ENCODE measurements at regions not wholly inside any gene's neighbourhood (a gene's known extent, or its start where the extent isn't known, plus 50 kb on each side); places are given as distances from the start of the nearest gene placed in this dataset.

GRCh38 chr18:68083131-68083530 lies 566.6 kb upstream of the DSEL start:
- Histone ChIP-seq H3K9me3 (ENCODE audit: control insufficient read depth, insufficient read depth, low read depth, low read length) (no peaks in the 10 kb centered on the region), H3K4me1 (ENCODE audit: control insufficient read depth, extremely low read depth, insufficient read depth, low read length) (peaks cover 2% of the 10 kb centered on the region), H3K4me2 (ENCODE audit: extremely low read depth, insufficient read depth, low read length) (no peak overlapping the region), H2AFZ (ENCODE audit: low read length) (no peak overlapping the region), H3K27me3 (ENCODE audit: control insufficient read depth, insufficient read depth, low read length) (no peaks in the 10 kb centered on the region), H3K9ac (ENCODE audit: insufficient read depth, low read length) (no peak overlapping the region), H3K4me3 (replicated peaks in 1 of 4; ENCODE audit: control extremely low read depth in 1 of 4, insufficient read depth in 1 of 4, low read depth in 3 of 4, low read length in 4 of 4) (no peak overlapping the region), H3K27ac (ENCODE audit: insufficient read depth, low read length) (no peak overlapping the region), H4K20me1 (ENCODE audit: control insufficient read depth, extremely low read depth, insufficient read depth, low read length) (no peaks in the 10 kb centered on the region), H3K36me3 (ENCODE audit: control insufficient read depth, insufficient read depth, low read length) (no peaks in the 10 kb centered on the region), H3K79me2 (ENCODE audit: control insufficient read depth, insufficient read depth, low read length) (no peaks in the 10 kb centered on the region)
- TF ChIP-seq CTCF (conservative IDR thresholded peaks at IDR 0.05 in 1 of 2, IDR thresholded peaks at IDR 0.05 in 1 of 2; ENCODE audit: low read depth in 1 of 2, low read length in 2 of 2) (no peak), EZH2 (IDR thresholded peaks at IDR 0.05; ENCODE audit: low read length, missing control alignments) (no peak)
- DNase-seq (ENCODE audit: low read depth in 2 of 2), result peak; percentile 86 to 98

GRCh38 chr18:68072744-68073143 lies 556.2 kb upstream of the DSEL start:
- no peak overlapping the region for H3K4me2 ChIP-seq (ENCODE audit: extremely low read depth, insufficient read depth, low read length)
- H3K36me3 ChIP-seq (ENCODE audit: control insufficient read depth, insufficient read depth, low read length), result no peaks in the 10 kb centered on the region
- no peak overlapping the region for H3K27ac ChIP-seq (ENCODE audit: insufficient read depth, low read length)
- no peaks in the 10 kb centered on the region for H3K4me1 ChIP-seq (ENCODE audit: control insufficient read depth, extremely low read depth, insufficient read depth, low read length)
- H3K9ac ChIP-seq (ENCODE audit: insufficient read depth, low read length), result no peak overlapping the region
- H3K4me3 ChIP-seq (replicated peaks in 1 of 4; ENCODE audit: control extremely low read depth in 1 of 4, insufficient read depth in 1 of 4, low read depth in 3 of 4, low read length in 4 of 4), result no peak overlapping the region
- no peaks in the 10 kb centered on the region for H3K79me2 ChIP-seq (ENCODE audit: control insufficient read depth, insufficient read depth, low read length)
- no peak for TF ChIP-seq EZH2 (IDR thresholded peaks at IDR 0.05; ENCODE audit: low read length, missing control alignments)
- TF ChIP-seq CTCF (conservative IDR thresholded peaks at IDR 0.05 in 1 of 2, IDR thresholded peaks at IDR 0.05 in 1 of 2; ENCODE audit: low read depth in 1 of 2, low read length in 2 of 2), result no peak
- DNase-seq (ENCODE audit: low read depth in 2 of 2), result no peak
- no peak overlapping the region for H2AFZ ChIP-seq (ENCODE audit: low read length)
- H4K20me1 ChIP-seq (ENCODE audit: control insufficient read depth, extremely low read depth, insufficient read depth, low read length), result no peaks in the 10 kb centered on the region
- H3K9me3 ChIP-seq (ENCODE audit: control insufficient read depth, insufficient read depth, low read depth, low read length), result no peaks in the 10 kb centered on the region
- no peaks in the 10 kb centered on the region for H3K27me3 ChIP-seq (ENCODE audit: control insufficient read depth, insufficient read depth, low read length)

GRCh38 chr18:68060871-68061270 lies 544.4 kb upstream of the DSEL start:
- Histone ChIP-seq H3K9me3 (ENCODE audit: control insufficient read depth, insufficient read depth, low read depth, low read length) (no peaks in the 10 kb centered on the region), H3K9ac (ENCODE audit: insufficient read depth, low read length) (no peak overlapping the region), H4K20me1 (ENCODE audit: control insufficient read depth, extremely low read depth, insufficient read depth, low read length) (no peaks in the 10 kb centered on the region), H3K36me3 (ENCODE audit: control insufficient read depth, insufficient read depth, low read length) (no peaks in the 10 kb centered on the region), H2AFZ (ENCODE audit: low read length) (no peak overlapping the region), H3K27ac (ENCODE audit: insufficient read depth, low read length) (no peak overlapping the region), H3K4me3 (replicated peaks in 1 of 4; ENCODE audit: control extremely low read depth in 1 of 4, insufficient read depth in 1 of 4, low read depth in 3 of 4, low read length in 4 of 4) (no peak overlapping the region), H3K27me3 (ENCODE audit: control insufficient read depth, insufficient read depth, low read length) (no peaks in the 10 kb centered on the region), H3K4me2 (ENCODE audit: extremely low read depth, insufficient read depth, low read length) (no peak overlapping the region), H3K79me2 (ENCODE audit: control insufficient read depth, insufficient read depth, low read length) (no peaks in the 10 kb centered on the region), H3K4me1 (ENCODE audit: control insufficient read depth, extremely low read depth, insufficient read depth, low read length) (no peaks in the 10 kb centered on the region)
- no peak for TF ChIP-seq CTCF (conservative IDR thresholded peaks at IDR 0.05 in 1 of 2, IDR thresholded peaks at IDR 0.05 in 1 of 2; ENCODE audit: low read depth in 1 of 2, low read length in 2 of 2)
- TF ChIP-seq EZH2 (IDR thresholded peaks at IDR 0.05; ENCODE audit: low read length, missing control alignments), result no peak
- DNase-seq (ENCODE audit: low read depth in 2 of 2), result peak in 1 of 2 donors; percentile 41
